ENCODE measurements at regions not wholly inside any gene's neighbourhood (a gene's known extent, or its start where the extent isn't known, plus 50 kb on each side); places are given as distances from the start of the nearest gene placed in this dataset.
"Not testable (repeated sequence)": the region's sequence is repeated elsewhere in the genome, so short reads cannot be mapped to it uniquely, and the experiment has no call there.

GRCh38 chr14:96718407-96718806 lies 78.8 kb upstream of the VRK1 start:
- H3K4me3 ChIP-seq (ENCODE audit: low read depth, low read length) = no peak overlapping the region
- in situ Hi-C loops (cut with HindIII; ENCODE audit: low sequenced_read_pairs) = no loop called here
- TF ChIP-seq CTCF (IDR thresholded peaks at IDR 0.05; ENCODE audit: low read depth, low read length) = no peak
- DNase-seq (ENCODE audit: low read depth, low spot score) = no peak

DNA sequence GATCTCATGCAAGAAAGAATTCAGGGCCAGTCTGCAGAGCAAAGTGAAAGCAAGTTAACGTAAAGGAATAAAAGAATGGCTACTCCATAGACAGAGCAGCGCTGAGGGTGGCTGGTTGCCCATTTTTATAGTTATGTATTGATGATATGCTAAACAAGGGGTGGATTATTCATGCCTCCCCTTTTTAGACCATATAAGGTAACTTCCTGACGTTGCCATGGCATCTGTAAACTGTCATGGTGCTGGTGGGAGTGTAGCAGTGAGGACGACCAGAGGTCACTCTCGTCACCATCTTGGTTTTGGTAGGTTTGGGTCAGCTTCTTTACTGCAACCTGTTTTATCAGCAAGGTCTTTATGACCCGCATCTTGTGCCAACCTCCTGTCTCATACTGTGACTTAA lies 76.5 kb upstream of the VRK1 start:
- DNase-seq (ENCODE audit: low read depth, low spot score); in situ Hi-C loops (cut with HindIII; ENCODE audit: low sequenced_read_pairs); H3K4me3 ChIP-seq (ENCODE audit: low read depth, low read length): not testable (repeated sequence)

DNA sequence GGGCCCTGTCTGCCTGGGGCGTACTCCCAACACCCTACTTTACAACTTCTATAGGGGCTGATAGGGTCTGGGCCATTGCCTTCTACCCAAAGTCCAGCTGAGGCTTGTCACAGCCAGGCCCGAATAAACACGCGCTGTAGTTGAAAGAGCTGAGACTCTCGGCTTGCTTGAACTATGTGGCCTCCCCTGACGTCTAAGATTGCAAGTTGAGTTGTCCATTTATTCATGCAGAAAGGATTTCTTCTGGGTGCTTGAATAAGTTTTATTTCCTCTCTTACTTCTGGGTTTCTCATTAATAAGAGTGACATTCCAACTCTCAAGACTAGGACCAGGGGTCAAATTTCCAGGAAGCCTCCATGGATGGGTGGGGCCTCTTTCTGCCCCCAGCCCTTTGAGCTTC lies 74.4 kb upstream of the VRK1 start:
- in situ Hi-C loops (cut with HindIII; ENCODE audit: low sequenced_read_pairs) = no loop called here
- TF ChIP-seq CTCF (IDR thresholded peaks at IDR 0.05; ENCODE audit: low read depth, low read length) = no peak
- no peak for DNase-seq (ENCODE audit: low read depth, low spot score)
- H3K4me3 ChIP-seq (ENCODE audit: low read depth, low read length) = no peak overlapping the region

GRCh38 chr14:96723946-96724345 lies 73.2 kb upstream of the VRK1 start:
- TF ChIP-seq CTCF (IDR thresholded peaks at IDR 0.05; ENCODE audit: low read depth, low read length) = no peak
- in situ Hi-C loops (cut with HindIII; ENCODE audit: low sequenced_read_pairs) = no loop called here
- no peak for DNase-seq (ENCODE audit: low read depth, low spot score)
- H3K4me3 ChIP-seq (ENCODE audit: low read depth, low read length) = no peak overlapping the region

- no peak overlapping the region for H3K4me3 ChIP-seq (ENCODE audit: low read depth, low read length)
- no peak for DNase-seq (ENCODE audit: low read depth, low spot score)
- no peak for TF ChIP-seq CTCF (IDR thresholded peaks at IDR 0.05; ENCODE audit: low read depth, low read length)
- in situ Hi-C loops (cut with HindIII; ENCODE audit: low sequenced_read_pairs) = no loop called here
Observed at GRCh38 chr14:96725232-96725631, 72.0 kb upstream of the VRK1 start.

DNA sequence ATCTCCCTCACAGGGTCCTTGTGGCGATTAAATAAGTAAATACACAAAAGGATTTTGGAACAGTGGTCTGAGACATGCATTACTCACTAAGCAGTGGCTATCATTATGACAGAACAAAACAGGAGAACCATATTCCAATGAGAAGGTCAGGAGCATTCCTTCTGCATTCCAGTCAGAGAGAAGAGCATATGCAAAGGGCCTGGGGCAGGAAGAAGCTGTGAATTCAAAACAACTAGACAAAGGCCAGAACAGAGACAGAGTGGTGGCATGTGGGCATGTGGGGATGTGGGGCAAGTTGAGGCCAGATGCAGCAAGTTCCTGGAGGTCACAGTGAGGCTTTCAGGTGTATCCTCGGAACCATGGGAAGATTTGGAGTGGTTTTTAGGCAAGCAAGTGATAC lies 70.1 kb upstream of the VRK1 start:
- in situ Hi-C loops (cut with HindIII; ENCODE audit: low sequenced_read_pairs) = no loop called here
- no peak for TF ChIP-seq CTCF (IDR thresholded peaks at IDR 0.05; ENCODE audit: low read depth, low read length)
- no peak for DNase-seq (ENCODE audit: low read depth, low spot score)

GRCh38 chr14:96727491-96727890 lies 69.7 kb upstream of the VRK1 start:
- DNase-seq (ENCODE audit: low read depth, low spot score) = no peak
- in situ Hi-C loops (cut with HindIII; ENCODE audit: low sequenced_read_pairs) = no loop called here
- TF ChIP-seq CTCF (IDR thresholded peaks at IDR 0.05; ENCODE audit: low read depth, low read length) = no peak
- no peak overlapping the region for H3K4me3 ChIP-seq (ENCODE audit: low read depth, low read length)

More for the DNA sequence above, 70.1 kb upstream of the VRK1 start:
- H3K4me3 ChIP-seq (ENCODE audit: low read depth, low read length) = no peak overlapping the region
